GM18511 (cell line): ENCODE measurements at regions not wholly inside any gene's neighbourhood (a gene's known extent, or its start where the extent isn't known, plus 50 kb on each side); places are given as distances from the start of the nearest gene placed in this dataset.

Source experiments
- ATAC-seq: cut with Tn5 transposase; IDR thresholded peaks from one replicate; pipeline ENCODE4 v1.9.1; 2021; ENCODE audit warnings: mild to moderate bottlenecking, moderate library complexity; ENCODE audit not compliant: unreplicated experiment

GRCh38 chr1:168958562-168959289, 147.8 kb upstream of the ATP1B1 start:
- no peak for ATAC-seq

- ATAC-seq: no peak
Measured at GRCh38 chr1:168959382-168959781, 147.1 kb upstream of the ATP1B1 start.

GRCh38 chr1:168960114-168960513, 146.4 kb upstream of the ATP1B1 start:
- no peak for ATAC-seq

DNA sequence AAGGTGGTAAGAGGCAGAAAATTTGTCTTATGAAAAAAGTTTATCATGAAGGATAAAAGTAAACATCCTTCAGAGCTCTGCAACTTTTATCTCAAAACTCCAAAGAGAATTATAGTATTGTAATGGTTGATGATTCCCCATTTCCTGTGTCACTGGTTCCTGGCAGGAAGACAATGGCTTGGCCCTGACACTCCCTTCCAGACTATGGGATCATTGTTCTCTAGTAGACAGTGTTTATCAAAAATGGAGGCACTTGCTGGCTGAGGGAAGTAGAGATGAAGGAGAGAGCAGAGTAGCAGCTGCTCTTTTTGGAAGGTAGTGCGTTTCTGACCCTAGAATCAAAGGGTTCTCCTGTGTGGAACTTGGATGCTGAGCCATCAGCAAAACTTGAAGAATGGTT, 145.9 kb upstream of the ATP1B1 start:
- ATAC-seq: no peak

GRCh38 chr1:168963601-168964000, 142.9 kb upstream of the ATP1B1 start:
- ATAC-seq: no peak

DNA sequence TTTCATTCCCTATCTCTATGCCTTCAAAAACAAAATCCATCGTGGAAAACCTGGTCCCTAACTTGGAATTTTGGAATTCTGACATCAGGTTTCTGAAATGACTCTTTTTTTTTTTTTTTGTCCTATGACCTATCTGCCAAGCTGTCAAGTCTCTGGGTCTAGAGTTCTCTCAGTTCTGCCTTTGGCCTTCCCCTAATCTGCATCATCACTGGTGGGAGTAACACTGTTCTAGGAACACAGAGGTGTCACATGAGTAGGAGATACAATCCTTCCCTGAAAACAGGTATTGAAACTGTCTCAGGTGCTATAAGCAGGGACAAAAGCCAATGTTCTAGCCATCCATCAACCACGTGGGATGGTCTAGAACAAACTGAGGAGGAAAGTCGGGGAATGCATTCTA, 142.0 kb upstream of the ATP1B1 start:
- no peak for ATAC-seq

GRCh38 chr1:168966217-168966616, 140.3 kb upstream of the ATP1B1 start:
- ATAC-seq: no peak

DNA sequence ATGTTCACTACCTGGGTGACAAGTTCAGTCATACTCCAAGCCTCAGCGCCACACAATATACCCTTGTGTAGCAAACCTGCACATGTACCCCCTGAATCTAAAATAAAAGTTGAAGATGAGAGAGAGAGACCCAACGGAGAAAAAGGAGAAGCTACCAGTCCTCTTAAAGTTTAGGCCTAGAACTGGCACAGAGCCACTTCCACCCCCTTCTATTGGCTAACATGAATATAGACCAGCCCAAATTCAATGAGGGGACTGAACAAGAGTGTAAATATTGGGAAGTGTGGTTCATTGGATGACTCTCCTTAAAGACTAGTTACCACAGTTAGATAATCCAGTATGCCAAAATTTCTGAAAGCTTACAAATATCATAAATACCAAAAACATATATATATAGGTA, 139.9 kb upstream of the ATP1B1 start:
- no peak for ATAC-seq

GRCh38 chr1:168970926-168971659, 135.4 kb upstream of the ATP1B1 start:
- ATAC-seq: no peak

DNA sequence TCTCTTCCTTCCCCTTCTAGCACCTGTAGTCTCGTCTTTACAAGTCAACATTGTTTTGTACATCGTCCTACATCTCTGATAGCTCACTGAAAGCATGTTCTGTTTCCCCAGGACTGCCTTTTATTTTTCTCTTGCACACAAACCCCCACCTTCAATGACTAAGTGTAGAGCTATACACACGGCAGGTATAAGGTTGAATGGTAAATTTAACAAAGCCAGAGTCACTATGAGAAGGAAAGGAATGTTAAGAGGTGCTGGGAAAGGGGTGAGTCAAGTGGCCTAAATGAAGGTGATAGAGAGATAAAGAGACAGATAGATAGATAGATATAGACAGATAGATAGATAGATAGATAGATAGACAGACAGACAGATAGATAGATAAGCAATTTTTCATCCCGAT, 134.3 kb upstream of the ATP1B1 start:
- ATAC-seq: no peak

DNA sequence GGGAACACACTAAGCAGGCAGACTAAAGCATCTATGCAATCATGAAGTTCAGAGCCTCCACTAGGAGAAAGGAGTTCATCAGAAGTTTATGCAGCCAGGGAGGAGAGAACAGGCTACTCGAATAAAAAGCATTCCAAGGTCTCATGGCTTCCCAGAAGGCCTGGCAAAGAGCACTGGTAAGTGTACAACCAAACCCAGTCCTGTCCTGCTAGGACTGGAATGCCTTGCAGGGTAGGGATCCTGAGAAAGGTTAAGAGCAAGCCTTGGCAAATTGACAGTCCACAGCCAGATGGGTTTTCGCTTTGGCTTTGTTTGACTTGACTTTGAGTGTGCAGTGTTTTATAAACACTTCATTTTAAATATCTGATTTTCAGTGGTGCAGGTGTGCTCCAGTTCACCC, 133.6 kb upstream of the ATP1B1 start:
- no peak for ATAC-seq

GRCh38 chr1:168974117-168974516, 132.4 kb upstream of the ATP1B1 start:
- no peak for ATAC-seq

DNA sequence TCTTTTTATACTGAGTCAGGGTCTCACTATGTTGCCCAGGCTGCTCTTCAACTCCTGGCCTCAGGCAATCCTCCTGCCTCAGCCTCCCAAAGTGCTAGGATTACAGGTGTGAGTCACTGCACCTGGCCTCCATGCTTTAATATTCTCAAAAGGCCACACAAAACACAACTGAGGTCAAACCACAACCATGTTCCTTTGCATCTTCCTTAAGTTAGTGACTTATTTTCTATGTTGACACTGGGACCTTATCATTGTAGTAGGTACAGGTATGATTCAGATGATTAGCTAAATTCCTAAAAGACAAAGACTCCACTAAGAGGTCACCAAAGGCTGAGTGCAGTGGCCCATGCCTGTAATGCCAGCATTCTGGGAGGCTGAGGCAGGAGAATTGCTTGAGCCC, 131.9 kb upstream of the ATP1B1 start:
- ATAC-seq: no peak

GRCh38 chr1:168976267-168976666, 130.2 kb upstream of the ATP1B1 start:
- no peak for ATAC-seq

- no peak for ATAC-seq
Measured at GRCh38 chr1:168977618-168978017, 128.9 kb upstream of the ATP1B1 start.

GRCh38 chr1:168979276-168979675, 127.2 kb upstream of the ATP1B1 start:
- no peak for ATAC-seq

GRCh38 chr1:168980180-168980579, 126.3 kb upstream of the ATP1B1 start:
- no peak for ATAC-seq

DNA sequence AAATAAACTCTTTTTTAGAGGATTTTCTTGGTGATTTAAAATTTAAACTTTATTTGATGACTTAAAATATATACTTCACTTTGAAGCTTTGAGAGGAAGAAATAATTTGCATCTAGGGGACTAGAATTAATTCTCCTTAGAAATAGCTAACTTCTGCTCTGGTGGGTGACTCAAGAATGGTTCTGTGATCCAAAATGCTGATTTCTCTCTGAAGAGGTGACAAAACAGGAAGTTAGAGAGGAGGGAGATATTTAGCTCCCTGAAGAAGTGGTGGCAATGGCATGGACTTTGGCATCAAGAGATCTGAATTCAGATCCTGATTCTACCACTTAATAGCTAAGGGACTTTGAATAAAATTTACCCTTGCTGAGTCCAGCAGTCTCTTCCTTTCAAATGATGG, 125.8 kb upstream of the ATP1B1 start:
- no peak for ATAC-seq

GRCh38 chr1:168982778-168983177, 123.7 kb upstream of the ATP1B1 start:
- no peak for ATAC-seq

- no peak for ATAC-seq
Measured at GRCh38 chr1:168987330-168987729, 119.2 kb upstream of the ATP1B1 start.

DNA sequence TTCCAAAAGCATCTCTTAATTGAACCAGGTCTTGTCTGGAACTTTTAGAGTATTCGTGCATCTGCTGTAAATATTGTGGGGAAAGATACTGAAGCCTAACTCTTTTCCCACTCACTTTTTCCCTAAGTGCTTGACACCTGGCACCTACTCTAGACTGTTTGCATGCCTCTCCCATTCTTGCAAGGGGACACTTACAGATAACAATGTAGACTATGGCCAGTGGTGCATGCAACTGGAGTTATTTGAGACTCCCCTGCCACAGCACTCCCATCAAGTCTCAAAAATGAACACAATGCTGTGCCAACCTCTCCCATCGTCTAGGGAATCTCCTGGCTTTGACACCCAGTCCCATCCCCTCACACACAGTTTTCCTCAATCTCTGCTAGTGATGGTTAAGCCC, 118.6 kb upstream of the ATP1B1 start:
- ATAC-seq: no peak

DNA sequence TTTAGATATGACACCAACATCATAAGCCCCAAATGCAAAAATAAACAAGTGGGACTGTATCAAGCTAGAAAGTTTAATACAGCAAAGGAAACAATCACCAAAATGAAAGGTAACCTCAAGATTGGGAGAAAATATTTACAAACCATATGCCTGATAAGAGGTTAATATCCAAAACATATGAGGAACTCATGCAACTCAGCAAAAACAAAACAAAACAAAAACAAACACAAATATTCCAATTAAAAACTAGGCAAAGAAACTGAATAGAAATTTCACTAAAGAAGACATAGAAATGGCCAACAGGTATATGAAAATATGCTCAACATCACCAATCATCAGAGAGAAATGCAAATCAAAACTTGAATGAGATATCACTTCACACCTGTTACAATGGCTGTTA, 116.5 kb upstream of the ATP1B1 start:
- ATAC-seq: no peak
